Smooth muscle cell of the brain vasculature (primary cell): ENCODE measurements at regions not wholly inside any gene's neighbourhood (a gene's known extent, or its start where the extent isn't known, plus 50 kb on each side); places are given as distances from the start of the nearest gene placed in this dataset.

Source experiments
- DNase-seq: peaks from one replicate; pipeline ENCODE4 v3.0.0-alpha.2; 2012; ENCODE audit warnings: low read depth, low spot score

DNA sequence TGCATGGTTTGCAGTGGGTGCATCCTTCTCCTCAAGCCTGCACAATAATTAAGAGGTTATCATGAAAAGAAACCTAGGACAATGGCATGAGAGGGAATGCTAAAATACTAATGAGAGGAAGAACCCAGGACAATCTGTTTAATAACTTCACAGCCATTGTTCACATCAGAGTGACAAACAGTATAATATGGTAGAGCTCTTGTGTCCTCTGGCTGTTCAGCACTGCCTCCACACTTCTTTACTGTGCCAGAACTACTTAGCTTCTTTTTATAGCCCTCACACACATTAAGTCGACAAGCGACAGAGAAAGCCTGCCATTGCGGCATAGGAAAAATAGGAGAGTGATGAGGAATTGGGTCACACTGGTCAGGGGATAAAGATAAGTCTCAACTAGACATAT is 65.0 kb upstream of the MEIS2 start:
- no peak for DNase-seq

GRCh38 chr15:37166402-37166801 is 66.1 kb upstream of the MEIS2 start:
- DNase-seq = no peak

DNA sequence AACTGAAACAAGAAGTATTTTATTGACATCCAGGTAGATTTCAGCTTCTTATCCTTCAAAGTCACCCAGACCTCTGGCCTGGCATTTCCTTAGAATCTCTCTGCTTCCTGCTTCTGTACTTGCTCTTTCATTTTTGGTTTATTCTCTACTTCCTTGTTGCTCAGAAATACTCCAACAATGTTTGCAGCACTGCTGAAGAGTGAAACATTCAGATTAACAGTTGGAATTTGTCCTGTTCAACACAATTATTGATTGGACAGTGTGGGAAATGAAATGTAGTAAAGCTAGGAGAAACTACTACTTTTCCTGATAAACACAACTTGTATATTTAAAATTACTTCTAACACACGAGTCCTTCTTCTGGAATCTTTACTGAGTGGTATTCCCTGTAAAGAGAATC is 81.0 kb upstream of the MEIS2 start:
- DNase-seq = no peak

GRCh38 chr15:37199545-37199944 is 99.2 kb upstream of the MEIS2 start:
- no peak for DNase-seq

DNA sequence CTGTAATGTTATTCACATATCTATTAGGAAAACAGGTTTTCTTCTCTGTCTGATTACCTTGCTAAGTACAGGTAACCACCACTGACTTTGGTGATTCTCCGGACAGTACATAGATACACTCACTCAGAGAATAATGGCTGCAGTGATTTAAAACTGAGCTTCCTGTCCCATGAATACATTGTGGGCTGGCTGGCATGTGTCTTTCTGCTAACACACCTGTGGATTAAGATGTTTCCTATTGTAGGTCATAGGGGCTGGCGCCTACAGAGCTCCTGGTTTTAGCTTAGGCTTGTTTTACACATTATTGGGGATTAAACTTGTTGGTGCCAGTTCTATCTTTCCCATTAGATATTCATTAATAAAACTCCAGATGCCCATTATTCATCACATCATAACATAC is 102.7 kb upstream of the MEIS2 start:
- no peak for DNase-seq

DNA sequence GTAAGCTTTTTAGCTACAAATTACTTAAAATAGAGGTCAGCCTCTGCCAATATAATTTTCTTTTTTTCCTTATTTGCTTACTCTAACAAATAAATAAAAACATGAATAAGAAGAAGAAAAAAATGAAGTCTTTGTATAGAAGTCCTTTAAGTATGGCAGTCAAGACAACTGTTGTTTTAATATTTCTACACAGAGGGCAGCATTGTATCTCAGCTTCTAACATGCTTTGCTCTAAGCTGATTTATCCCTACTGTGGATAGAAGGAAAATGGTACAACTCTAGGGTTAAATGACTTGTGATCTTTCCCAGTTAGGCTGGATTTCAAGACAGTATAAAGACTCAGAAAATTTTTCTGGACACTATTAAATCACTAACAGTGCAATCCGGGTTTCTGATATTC is 104.3 kb upstream of the MEIS2 start:
- DNase-seq = no peak

DNA sequence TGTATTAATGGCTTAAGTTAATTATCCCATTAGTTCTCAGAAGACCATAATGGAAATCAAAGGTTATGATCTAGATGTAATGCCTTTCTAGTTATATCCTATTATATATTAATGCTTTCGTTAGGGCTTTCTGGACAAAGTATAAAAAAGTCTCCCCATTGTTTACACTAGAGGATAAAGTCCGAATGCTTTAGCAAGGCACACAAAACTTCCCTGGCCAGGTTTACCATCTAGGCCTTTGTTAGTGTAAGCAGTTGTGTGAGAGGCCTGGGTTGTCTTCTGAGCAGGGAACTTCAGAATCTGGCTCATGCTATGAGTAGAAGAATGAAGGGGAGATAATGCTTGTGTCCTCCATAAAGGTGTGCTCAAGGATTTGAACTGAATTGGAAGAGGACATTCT is 106.3 kb upstream of the MEIS2 start:
- DNase-seq = no peak

- no peak for DNase-seq
Observed at GRCh38 chr15:37208146-37209040, 108.0 kb upstream of the MEIS2 start.

DNA sequence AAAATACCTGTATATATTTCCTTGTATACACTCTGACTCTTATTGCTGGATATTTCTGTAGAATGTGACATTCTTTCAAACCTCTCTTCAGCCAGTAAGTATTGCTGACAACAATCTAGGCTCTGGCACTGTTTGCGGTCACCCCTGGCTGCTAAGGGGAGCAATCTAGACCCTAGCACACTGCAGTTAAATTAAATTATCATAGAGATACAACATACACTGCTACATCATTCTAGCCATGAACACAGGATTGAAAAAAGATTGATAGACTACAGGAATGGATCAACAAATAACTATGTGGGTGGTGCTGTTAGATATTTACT is 108.7 kb upstream of the MEIS2 start:
- DNase-seq = no peak

DNA sequence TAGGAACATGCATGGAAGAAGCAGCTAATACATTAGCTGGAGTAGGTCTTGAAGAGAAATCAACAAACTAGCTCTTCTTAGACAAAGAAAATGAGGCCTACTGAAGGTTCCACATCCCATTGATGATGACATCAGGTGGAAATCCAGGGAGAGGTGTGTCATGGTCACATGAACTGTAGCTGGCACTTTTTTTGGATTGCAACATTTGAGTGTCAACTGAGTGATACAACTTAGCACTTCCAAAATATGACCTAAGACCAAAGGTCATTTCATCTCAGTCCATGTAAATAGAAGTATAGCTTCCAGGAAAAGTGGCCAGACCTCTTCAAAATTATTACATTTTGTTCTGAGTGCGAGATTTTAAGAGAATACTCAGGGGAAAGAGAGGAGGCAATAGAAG is 117.2 kb upstream of the MEIS2 start:
- DNase-seq = no peak

GRCh38 chr15:37218351-37218916 is 118.1 kb upstream of the MEIS2 start:
- no peak for DNase-seq

DNA sequence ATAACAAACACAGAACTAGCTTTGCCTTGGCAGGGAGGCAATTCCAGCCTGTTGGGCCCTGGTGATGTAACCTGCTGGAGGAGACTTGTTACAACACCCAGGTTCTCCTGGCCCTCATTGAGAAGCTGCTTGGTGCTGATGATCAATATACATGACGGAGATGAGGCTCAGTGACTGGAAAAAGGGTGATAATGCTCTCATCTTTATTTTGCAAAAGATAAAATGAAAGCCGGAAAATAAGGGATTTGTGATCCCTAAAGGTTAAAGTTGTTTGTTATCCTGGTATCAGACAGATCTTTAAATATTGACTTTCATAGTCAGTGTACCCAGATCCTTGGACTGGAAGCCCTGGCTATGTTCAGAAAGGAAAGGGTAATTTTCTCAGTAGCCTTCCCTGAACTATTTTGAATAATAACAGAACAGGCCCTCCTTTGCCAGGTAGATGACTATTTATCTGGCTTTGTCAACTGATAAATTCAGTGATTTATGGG is 118.9 kb upstream of the MEIS2 start:
- no peak for DNase-seq

- DNase-seq = no peak
Observed at GRCh38 chr15:37220949-37221670, 120.8 kb upstream of the MEIS2 start.

DNA sequence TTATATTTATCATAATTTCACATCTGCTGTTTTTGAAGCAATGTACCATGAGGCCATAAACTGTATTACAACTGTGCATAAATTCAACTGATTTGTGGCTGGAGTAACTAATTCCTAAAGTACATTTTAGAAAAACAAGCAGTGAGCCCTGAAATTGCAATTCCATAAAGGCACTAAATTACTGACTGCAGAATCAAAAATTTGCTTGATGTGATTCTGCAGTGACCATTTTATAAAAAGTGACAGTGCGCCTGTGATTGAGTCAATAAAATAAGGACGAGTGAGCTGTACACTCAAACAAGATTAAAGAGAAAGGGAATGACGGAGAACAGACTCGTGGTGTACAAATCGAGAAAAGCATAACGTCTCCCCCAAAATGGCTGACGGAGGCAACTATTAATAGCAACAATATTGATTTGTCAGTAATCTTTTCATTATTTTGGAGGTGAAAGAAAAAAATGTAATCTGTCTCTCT is 121.4 kb upstream of the MEIS2 start:
- no peak for DNase-seq

GRCh38 chr15:37223089-37223488 is 122.7 kb upstream of the MEIS2 start:
- DNase-seq = no peak

DNA sequence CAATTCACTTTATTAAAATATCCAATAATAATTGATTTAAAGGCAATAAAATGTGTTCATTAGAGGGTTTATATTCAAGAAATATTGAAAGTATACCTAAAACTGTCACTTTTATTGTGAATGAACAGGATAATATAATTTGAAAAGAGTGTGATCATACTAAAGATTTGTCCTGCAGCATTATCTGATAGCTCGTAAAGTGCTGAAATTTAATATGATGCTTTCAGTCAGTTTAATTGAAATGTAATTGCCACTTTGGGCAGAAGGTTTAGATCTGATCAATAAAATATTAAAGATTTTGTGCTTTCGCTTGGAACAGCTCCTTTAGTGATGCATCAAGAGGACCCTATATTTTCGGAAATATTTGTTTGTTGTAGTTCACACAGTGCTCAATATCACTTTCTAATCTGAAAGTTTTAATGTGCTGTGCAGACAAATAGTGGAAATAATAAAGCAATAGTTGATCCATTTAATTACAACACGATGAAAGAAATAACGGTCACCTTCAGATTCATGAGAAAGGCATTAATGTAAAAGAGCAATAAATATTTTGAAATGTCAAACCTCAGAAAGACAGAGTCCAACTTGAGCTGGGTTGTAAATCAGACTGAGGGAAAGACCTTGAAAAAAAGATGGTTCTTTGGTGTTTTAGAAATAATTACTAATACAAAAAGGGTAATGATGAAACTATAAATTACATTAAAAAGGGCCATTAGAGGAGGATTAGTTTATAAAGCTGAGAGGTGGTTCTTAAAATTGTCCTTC is 129.7 kb upstream of the MEIS2 start:
- DNase-seq = no peak

DNA sequence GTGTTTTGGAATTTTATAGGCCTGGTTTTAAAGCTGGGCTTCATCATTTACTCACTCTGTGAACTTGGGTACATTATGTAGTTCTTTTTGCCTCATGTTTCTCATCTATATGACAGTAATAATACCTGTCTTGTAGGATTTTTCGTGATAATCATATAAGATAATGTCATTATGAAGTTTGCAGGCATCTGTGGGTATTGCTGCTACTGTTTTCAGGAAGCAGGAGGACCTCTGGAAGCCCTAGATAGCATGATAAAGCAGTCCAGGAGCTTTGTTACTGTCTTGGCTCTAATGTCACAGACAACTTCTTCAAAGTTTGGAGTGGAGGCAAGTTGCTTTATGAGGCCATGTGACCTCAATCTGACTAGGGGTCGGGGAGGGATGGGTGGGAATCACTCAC is 145.0 kb upstream of the MEIS2 start:
- DNase-seq = no peak

- no peak for DNase-seq
Observed at GRCh38 chr15:37246065-37246464, 145.7 kb upstream of the MEIS2 start.

GRCh38 chr15:37246856-37247255 is 146.5 kb upstream of the MEIS2 start:
- DNase-seq = no peak

- DNase-seq = no peak
Observed at GRCh38 chr15:37249249-37249648, 148.9 kb upstream of the MEIS2 start.

GRCh38 chr15:37252530-37252929 is 152.2 kb upstream of the MEIS2 start:
- no peak for DNase-seq

- DNase-seq = no peak
Observed at GRCh38 chr15:37253877-37254276, 153.5 kb upstream of the MEIS2 start.
